UCSD-AML1 (cell line): ENCODE measurements at regions not wholly inside any gene's neighbourhood (a gene's known extent, or its start where the extent isn't known, plus 50 kb on each side); places are given as distances from the start of the nearest gene placed in this dataset.

Experiments used
- DNase-seq: peaks from one replicate; lab custom pipeline; 2025; ENCODE audit not compliant: unreplicated experiment; lab: John Stamatoyannopoulos, UW

DNA sequence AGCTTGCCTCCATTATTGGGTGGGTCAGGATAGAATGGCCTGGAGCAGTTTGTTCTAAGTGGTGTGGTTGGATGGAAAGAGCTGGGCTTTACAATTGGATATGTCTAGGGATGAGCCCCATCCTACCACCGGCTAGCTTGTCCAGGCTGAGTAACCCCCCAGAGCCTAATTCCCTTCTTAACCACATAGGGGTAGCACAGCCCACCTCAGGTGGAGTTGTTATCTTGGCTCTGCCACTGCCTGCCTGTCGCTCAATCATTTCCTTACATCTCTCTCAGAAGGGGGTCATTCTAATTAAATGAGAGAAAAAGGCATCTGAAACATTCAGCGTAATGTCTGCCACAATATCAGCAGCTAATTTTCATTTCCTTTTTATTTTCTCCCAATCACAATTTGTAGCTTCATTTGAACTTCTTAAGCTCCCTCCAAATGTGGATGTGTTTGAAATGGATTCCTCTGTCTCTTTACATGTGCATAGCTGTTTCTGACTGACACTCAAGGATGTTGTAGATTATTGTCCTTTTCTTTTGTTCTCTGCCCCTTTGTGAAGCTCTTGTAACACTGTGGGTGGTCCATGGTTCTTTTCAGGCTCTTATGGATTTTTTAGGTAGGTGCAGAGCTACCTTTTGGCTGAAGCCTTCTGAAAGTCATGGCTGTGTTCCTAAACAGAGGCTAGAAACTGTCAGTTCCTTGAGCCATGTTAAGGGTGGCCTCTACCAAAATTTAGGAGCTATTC is 383.1 kb upstream of the KLF4 start:
- DNase-seq, result no peak

GRCh38 chr9:107870927-107871680 is 381.5 kb upstream of the KLF4 start:
- no peak for DNase-seq

GRCh38 chr9:107870221-107870620 is 380.7 kb upstream of the KLF4 start:
- no peak for DNase-seq

DNA sequence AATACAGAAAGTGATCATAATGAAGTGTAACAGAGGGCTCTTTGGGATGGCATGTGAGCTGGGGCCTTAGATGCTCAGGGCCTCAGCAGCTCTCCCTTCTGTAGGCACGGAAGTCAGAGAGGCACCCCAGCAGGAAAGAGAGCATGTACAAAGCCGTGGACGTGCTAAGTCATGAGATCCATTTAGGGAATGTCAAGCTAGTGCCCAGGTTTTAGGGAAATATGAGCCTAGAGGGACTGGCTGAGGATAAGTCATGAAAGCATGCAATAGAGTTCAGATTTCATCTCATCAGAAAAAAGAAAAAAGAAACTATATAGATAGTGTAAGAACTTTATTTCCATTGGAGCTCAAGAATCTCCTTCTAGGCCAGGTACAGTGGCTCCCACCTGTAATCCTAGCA is 379.5 kb upstream of the KLF4 start:
- DNase-seq, result no peak

DNA sequence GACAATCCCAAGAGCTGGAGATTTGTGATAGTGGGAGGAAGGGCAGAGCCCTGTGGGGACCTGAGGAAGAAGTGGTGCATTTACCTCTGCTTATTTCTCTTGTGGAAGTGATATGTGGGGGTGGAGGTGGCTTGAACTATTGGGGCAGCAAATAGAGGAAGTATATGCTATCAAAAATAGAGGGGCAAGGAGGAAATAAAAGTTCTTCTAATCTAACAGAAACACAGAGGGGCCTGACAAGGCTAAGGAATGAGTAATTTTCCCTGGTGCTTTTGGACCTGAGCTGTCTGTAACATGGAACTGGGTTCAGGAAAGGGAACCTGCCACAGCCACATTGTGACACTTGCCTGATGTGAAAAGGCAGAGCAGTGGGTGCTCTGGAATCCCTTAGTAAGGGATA is 378.6 kb upstream of the KLF4 start:
- no peak for DNase-seq

DNA sequence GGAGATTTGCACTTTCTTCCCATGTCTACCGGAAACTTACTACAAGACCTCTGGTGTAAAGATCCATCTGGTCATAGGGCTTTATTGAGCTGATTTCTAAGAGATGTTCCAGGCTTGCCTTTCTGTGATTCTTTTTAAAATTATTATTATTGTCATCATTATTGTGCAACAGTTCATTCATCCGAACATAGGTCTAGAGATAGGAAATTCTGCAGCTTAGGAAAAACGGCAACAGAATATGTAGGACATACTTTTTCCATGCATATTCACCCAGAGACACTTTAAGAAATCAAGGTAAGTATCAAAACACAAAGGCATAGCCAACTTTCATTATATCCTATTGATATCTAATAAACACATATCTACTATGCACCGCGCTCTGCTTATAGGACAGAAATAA is 378.2 kb upstream of the KLF4 start:
- no peak for DNase-seq

DNA sequence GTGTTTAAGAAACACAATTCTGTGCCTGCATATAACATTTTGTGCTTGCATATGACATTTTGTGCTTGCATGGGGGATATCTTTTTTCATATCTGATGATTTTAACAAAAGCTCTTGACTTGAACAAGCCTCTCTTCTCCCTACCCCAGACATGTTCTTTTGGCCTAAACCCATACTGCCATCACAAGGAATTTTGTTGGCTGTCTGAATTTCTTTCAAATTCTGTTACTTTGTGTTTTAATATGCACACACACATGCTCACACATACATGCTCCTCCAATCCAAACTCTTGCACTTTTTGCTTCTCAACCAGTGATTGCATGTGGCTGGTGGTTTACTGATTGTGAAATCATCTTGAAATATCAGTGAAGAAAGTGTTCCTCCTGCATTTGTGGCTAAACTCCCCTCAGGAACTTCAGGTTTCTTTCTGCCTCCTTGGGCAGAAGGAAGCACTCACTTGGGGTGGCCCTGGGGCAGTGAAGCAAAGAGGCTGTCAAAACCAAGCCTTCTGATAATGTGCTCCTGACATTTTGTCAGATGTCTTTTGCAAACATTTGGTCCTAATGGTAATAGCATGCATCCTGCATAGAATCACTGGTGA is 377.2 kb upstream of the KLF4 start:
- no peak for DNase-seq

- DNase-seq, result no peak
Measured at GRCh38 chr9:107863396-107863795, 373.8 kb upstream of the KLF4 start.

GRCh38 chr9:107862881-107863280 is 373.3 kb upstream of the KLF4 start:
- DNase-seq, result no peak

- DNase-seq, result no peak
Measured at GRCh38 chr9:107862323-107862722, 372.8 kb upstream of the KLF4 start.

- DNase-seq, result no peak
Measured at GRCh38 chr9:107861075-107861474, 371.5 kb upstream of the KLF4 start.

GRCh38 chr9:107858260-107858659 is 368.7 kb upstream of the KLF4 start:
- no peak for DNase-seq

DNA sequence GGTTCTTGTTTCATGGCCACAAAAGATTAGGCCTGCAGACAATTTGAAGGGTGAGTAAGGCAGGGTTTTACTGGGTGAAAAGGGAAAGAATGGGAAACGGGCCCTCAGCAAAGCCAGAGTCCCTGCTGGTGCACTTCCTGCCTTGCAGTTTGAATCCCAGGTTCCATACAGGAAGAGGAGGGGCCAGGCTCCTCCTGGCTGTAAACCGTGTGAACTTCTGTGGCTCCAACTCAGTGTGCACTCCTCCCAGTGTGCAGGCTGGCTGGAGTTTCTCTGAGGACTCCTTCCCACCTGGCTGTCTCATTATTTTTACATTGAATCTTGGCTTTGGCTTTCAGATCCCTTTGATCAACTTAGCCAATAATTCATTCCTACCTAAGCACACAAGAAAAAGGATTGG is 367.1 kb upstream of the KLF4 start:
- DNase-seq, result no peak

DNA sequence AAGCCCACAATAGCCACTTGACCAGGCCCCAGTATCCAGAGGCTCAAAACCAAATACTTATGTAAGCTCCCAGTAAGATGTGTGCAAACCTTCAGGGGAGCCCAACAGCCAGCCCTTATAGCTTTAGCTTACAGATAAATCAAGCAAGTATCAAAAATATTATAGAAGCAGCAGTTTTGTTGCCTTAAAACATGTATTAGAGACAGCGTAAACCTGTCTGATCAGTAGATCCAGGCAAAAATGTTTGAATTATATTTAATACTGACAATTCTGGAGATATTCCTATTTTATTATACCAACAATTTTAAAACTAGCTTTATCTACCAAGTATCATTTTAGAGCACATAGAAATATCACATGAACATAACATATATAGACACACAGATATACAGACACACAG is 365.6 kb upstream of the KLF4 start:
- no peak for DNase-seq

DNA sequence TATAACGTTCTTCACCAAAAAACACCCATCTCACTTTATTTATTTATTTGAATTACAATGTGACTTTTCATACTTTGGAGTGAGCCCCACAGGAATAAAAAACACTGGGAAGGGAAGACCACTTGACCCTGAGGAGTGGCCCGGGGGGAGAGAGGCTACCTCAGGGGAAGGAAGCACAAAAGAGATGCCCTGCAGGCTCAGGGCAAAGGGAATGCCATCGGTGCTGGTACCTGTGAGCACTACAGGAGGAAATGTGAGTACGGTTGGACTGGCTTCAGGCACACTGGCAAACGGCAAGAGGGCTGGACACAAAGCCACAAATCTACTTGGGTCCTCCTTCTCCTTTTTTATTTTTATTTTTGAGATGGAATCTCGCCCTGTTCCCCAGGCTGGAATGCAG is 363.9 kb upstream of the KLF4 start:
- DNase-seq, result no peak

- DNase-seq, result no peak
Measured at GRCh38 chr9:107852891-107853290, 363.3 kb upstream of the KLF4 start.

DNA sequence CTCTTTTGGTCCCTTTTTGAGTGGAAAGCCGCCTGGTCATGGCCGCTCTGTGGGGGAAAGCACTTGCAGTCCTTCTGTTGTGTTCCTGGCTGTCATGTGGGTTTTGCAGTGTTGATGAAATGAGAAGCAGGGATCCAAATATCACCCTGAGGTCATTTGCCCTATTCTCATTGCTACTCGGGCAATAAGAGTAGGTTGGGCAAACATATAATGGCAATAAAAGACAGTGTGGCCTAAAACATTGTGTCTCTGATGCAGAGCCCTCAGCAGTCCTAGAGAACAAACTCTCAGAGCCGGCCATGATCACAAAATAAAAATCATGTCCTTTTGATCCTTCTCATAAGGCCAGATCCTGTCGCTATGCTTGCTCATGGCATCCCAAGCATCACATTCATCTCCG is 361.1 kb upstream of the KLF4 start:
- no peak for DNase-seq

GRCh38 chr9:107847978-107848964 is 358.7 kb upstream of the KLF4 start:
- no peak for DNase-seq

- DNase-seq, result no peak
Measured at GRCh38 chr9:107842530-107842929, 353.0 kb upstream of the KLF4 start.

GRCh38 chr9:107841076-107841475 is 351.5 kb upstream of the KLF4 start:
- no peak for DNase-seq

DNA sequence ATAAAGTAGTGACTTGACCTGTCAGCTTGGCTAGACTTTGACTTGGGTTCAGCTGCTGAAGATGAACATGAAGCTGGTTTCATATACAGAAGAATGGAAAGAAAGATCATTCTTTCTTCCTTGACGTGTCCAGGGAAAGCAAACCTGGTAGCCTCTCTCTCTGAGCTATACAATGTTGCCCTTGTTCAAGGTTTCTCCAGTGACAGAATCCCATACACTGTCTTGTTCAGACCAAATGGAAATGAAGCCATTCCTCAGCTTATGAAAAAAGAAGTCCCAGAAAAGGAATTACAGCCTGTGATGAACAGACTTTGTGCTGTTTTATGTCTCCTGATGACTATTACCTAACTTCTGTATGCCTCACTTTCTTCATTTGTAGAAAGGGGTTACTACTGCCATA is 349.8 kb upstream of the KLF4 start:
- no peak for DNase-seq
